Stimulated activated naive CD8-positive, alpha-beta T cell treated with anti-CD3 and anti-CD28 coated beads, Interleukin-15, Interleukin-2, amounts not matched to agents 100 ng/mL and 50 ng/mL, for 24 hours (primary cell): ENCODE measurements at regions not wholly inside any gene's neighbourhood (a gene's known extent, or its start where the extent isn't known, plus 50 kb on each side); places are given as distances from the start of the nearest gene placed in this dataset.

ENCODE experiments used
- H3K27ac Mint-ChIP-seq: one replicate; pipeline ENCODE4 v1.8.0; 2021; ENCODE audit warnings: mild to moderate bottlenecking, mixed read lengths
- H3K27me3 Mint-ChIP-seq: one replicate; pipeline ENCODE4 v1.8.0; 2021; ENCODE audit warnings: mixed read lengths
- H3K36me3 Mint-ChIP-seq: one replicate; pipeline ENCODE4 v1.8.0; 2021; ENCODE audit warnings: low read depth, mixed read lengths
- H3K4me1 Mint-ChIP-seq: one replicate; pipeline ENCODE4 v1.8.0; 2021; ENCODE audit warnings: low read depth, mixed read lengths
- H3K4me3 Mint-ChIP-seq: one replicate; pipeline ENCODE4 v1.8.0; 2021; ENCODE audit warnings: mild to moderate bottlenecking, mixed read lengths
- H3K9me3 Mint-ChIP-seq: one replicate; pipeline ENCODE4 v1.8.0; 2021; ENCODE audit warnings: mixed read lengths

- H3K27me3 Mint-ChIP-seq: no peaks in the 10 kb centered on the region
- no peak overlapping the region for H3K4me3 Mint-ChIP-seq
- H3K27ac Mint-ChIP-seq: no peak overlapping the region
- H3K9me3 Mint-ChIP-seq: peaks cover 4% of the 10 kb centered on the region
- no peaks in the 10 kb centered on the region for H3K36me3 Mint-ChIP-seq
- no peaks in the 10 kb centered on the region for H3K4me1 Mint-ChIP-seq
These were observed 110.7 kb upstream of the CTSC start for GRCh38 chr11:88448131-88448670.

GRCh38 chr11:88447281-88447680, 109.7 kb upstream of the CTSC start:
- Mint-ChIP-seq H3K4me1 (no peaks in the 10 kb centered on the region), H3K27ac (no peak overlapping the region), H3K4me3 (no peak overlapping the region), H3K27me3 (no peaks in the 10 kb centered on the region), H3K9me3 (peaks cover 4% of the 10 kb centered on the region), H3K36me3 (no peaks in the 10 kb centered on the region)

GRCh38 chr11:88439356-88439755, 101.8 kb upstream of the CTSC start:
- Mint-ChIP-seq H3K9me3 (peaks cover 4% of the 10 kb centered on the region), H3K4me1 (no peaks in the 10 kb centered on the region), H3K4me3 (no peak overlapping the region), H3K27ac (no peak overlapping the region), H3K27me3 (no peaks in the 10 kb centered on the region), H3K36me3 (no peaks in the 10 kb centered on the region)

- Mint-ChIP-seq H3K27ac (no peak overlapping the region), H3K9me3 (peaks cover 4% of the 10 kb centered on the region), H3K36me3 (no peaks in the 10 kb centered on the region), H3K4me1 (no peaks in the 10 kb centered on the region), H3K27me3 (no peaks in the 10 kb centered on the region), H3K4me3 (no peak overlapping the region)
These were observed 101.2 kb upstream of the CTSC start for GRCh38 chr11:88438721-88439120.

- Mint-ChIP-seq H3K9me3 (peaks cover 4% of the 10 kb centered on the region), H3K4me3 (no peak overlapping the region), H3K4me1 (no peaks in the 10 kb centered on the region), H3K27ac (no peak overlapping the region), H3K27me3 (no peaks in the 10 kb centered on the region), H3K36me3 (no peaks in the 10 kb centered on the region)
These were observed 97.9 kb upstream of the CTSC start for GRCh38 chr11:88435415-88435814.

GRCh38 chr11:88434333-88434976, 96.9 kb upstream of the CTSC start:
- H3K27ac Mint-ChIP-seq: no peak overlapping the region
- peaks cover 4% of the 10 kb centered on the region for H3K9me3 Mint-ChIP-seq
- no peak overlapping the region for H3K4me3 Mint-ChIP-seq
- H3K36me3 Mint-ChIP-seq: no peaks in the 10 kb centered on the region
- H3K27me3 Mint-ChIP-seq: no peaks in the 10 kb centered on the region
- no peaks in the 10 kb centered on the region for H3K4me1 Mint-ChIP-seq

- H3K9me3 Mint-ChIP-seq: peaks cover 4% of the 10 kb centered on the region
- no peaks in the 10 kb centered on the region for H3K27me3 Mint-ChIP-seq
- H3K27ac Mint-ChIP-seq: no peak overlapping the region
- no peaks in the 10 kb centered on the region for H3K36me3 Mint-ChIP-seq
- H3K4me1 Mint-ChIP-seq: no peaks in the 10 kb centered on the region
- H3K4me3 Mint-ChIP-seq: no peak overlapping the region
These were observed 96.1 kb upstream of the CTSC start for GRCh38 chr11:88433536-88434230.

- peaks cover 2% of the 10 kb centered on the region for H3K9me3 Mint-ChIP-seq
These were observed 94.3 kb upstream of the CTSC start for GRCh38 chr11:88431675-88432341.

GRCh38 chr11:88428959-88429358, 91.4 kb upstream of the CTSC start:
- Mint-ChIP-seq H3K9me3 (no peaks in the 10 kb centered on the region), H3K4me3 (no peak overlapping the region), H3K27me3 (no peaks in the 10 kb centered on the region)

More at GRCh38 chr11:88431675-88432341, 94.3 kb upstream of the CTSC start:
- H3K27ac Mint-ChIP-seq: no peak overlapping the region
- no peak overlapping the region for H3K4me3 Mint-ChIP-seq
- H3K36me3 Mint-ChIP-seq: no peaks in the 10 kb centered on the region
- H3K4me1 Mint-ChIP-seq: no peaks in the 10 kb centered on the region
- H3K27me3 Mint-ChIP-seq: no peaks in the 10 kb centered on the region

GRCh38 chr11:88427719-88428118, 90.2 kb upstream of the CTSC start:
- Mint-ChIP-seq H3K4me1 (peaks cover 7% of the 10 kb centered on the region), H3K36me3 (no peaks in the 10 kb centered on the region), H3K27ac (no peak overlapping the region), H3K9me3 (no peaks in the 10 kb centered on the region), H3K27me3 (no peaks in the 10 kb centered on the region), H3K4me3 (no peak overlapping the region)

More at GRCh38 chr11:88428959-88429358, 91.4 kb upstream of the CTSC start:
- Mint-ChIP-seq H3K27ac (no peak overlapping the region), H3K4me1 (peaks cover 7% of the 10 kb centered on the region), H3K36me3 (no peaks in the 10 kb centered on the region)

- H3K4me1 Mint-ChIP-seq: peaks cover 35% of the 10 kb centered on the region
- H3K27me3 Mint-ChIP-seq: no peaks in the 10 kb centered on the region
- no peak overlapping the region for H3K27ac Mint-ChIP-seq
- H3K9me3 Mint-ChIP-seq: no peaks in the 10 kb centered on the region
- H3K4me3 Mint-ChIP-seq: no peak overlapping the region
- H3K36me3 Mint-ChIP-seq: no peaks in the 10 kb centered on the region
These were observed 87.3 kb upstream of the CTSC start for GRCh38 chr11:88424881-88425280.

- no peaks in the 10 kb centered on the region for H3K9me3 Mint-ChIP-seq
- H3K4me3 Mint-ChIP-seq: peak overlapping the region; percentile 9
- peaks cover 38% of the 10 kb centered on the region for H3K4me1 Mint-ChIP-seq
- H3K27ac Mint-ChIP-seq: peak overlapping the region; percentile 84
- no peaks in the 10 kb centered on the region for H3K36me3 Mint-ChIP-seq
- no peaks in the 10 kb centered on the region for H3K27me3 Mint-ChIP-seq
These were observed 84.0 kb upstream of the CTSC start for GRCh38 chr11:88421530-88421929.

GRCh38 chr11:88420165-88420791, 82.7 kb upstream of the CTSC start:
- H3K4me3 Mint-ChIP-seq: no peak overlapping the region
- no peaks in the 10 kb centered on the region for H3K36me3 Mint-ChIP-seq
- peaks cover 46% of the 10 kb centered on the region for H3K4me1 Mint-ChIP-seq
- no peaks in the 10 kb centered on the region for H3K27me3 Mint-ChIP-seq
- no peaks in the 10 kb centered on the region for H3K9me3 Mint-ChIP-seq
- no peak overlapping the region for H3K27ac Mint-ChIP-seq

GRCh38 chr11:88418508-88418907, 81.0 kb upstream of the CTSC start:
- Mint-ChIP-seq H3K4me3 (no peak overlapping the region), H3K4me1 (peaks cover 58% of the 10 kb centered on the region), H3K27me3 (no peaks in the 10 kb centered on the region), H3K27ac (no peak overlapping the region), H3K9me3 (no peaks in the 10 kb centered on the region), H3K36me3 (no peaks in the 10 kb centered on the region)

GRCh38 chr11:88415495-88415894, 78.0 kb upstream of the CTSC start:
- peak overlapping the region; percentile 60 for H3K4me3 Mint-ChIP-seq

More at GRCh38 chr11:88415495-88415894, 78.0 kb upstream of the CTSC start:
- H3K27ac Mint-ChIP-seq: peak overlapping the region; percentile 75
- H3K9me3 Mint-ChIP-seq: no peaks in the 10 kb centered on the region
- H3K36me3 Mint-ChIP-seq: no peaks in the 10 kb centered on the region
- no peaks in the 10 kb centered on the region for H3K27me3 Mint-ChIP-seq
- peaks cover 36% of the 10 kb centered on the region for H3K4me1 Mint-ChIP-seq
